ENCODE measurements at regions not wholly inside any gene's neighbourhood (a gene's known extent, or its start where the extent isn't known, plus 50 kb on each side); places are given as distances from the start of the nearest gene placed in this dataset.

DNA sequence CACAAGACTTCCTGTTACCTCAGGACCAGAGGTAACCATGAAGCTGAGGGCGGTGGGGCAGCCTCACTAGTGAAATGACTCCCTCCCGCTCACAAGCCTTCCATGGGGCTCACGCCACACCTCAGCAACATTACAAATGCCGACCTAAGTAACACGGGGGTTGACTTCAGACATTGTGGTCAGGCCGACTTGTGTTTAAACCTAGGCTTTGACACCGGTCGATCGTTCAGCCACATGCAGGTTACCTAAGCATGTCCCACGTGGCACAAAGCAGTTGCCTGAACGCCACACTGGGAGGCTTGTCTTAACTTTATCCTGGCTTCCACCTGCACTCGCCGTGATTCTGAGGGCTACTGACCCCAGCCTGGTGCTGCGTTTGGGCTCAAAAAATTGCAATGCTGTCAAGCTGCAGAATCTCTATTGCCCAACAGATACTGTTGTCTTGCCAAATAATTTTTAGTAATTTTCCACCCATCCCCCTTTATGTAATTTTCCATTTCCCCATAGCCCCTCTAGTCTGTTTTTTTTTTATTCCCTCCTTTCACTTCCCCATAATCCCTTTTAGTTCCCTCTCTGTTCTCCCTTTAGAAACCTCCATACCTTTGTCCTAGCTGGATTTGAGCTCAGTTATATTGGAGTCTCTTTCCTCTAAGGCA is 158.6 kb upstream of the RGMA start (continued):
- TF ChIP-seq, protein P1, sequence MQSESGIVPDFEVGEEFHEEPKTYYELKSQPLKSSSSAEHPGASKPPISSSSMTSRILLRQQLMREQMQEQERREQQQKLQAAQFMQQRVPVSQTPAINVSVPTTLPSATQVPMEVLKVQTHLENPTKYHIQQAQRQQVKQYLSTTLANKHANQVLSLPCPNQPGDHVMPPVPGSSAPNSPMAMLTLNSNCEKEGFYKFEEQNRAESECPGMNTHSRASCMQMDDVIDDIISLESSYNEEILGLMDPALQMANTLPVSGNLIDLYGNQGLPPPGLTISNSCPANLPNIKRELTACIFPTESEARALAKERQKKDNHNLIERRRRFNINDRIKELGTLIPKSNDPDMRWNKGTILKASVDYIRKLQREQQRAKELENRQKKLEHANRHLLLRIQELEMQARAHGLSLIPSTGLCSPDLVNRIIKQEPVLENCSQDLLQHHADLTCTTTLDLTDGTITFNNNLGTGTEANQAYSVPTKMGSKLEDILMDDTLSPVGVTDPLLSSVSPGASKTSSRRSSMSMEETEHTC (IDR thresholded peaks at IDR 0.05): no peak
- TF ChIP-seq SMC3 (conservative IDR thresholded peaks at IDR 0.05; ENCODE audit: insufficient read depth, low read depth, low read length) (no peak), YY1 (IDR thresholded peaks at IDR 0.05; ENCODE audit: borderline replicate concordance in 1 of 3, control insufficient read depth in 1 of 3, extremely low read depth in 1 of 3, insufficient read depth in 3 of 3, insufficient read length in 1 of 3, insufficient replicate concordance in 2 of 3, low read depth in 1 of 3, low read length in 2 of 3) (no peak)

DNA sequence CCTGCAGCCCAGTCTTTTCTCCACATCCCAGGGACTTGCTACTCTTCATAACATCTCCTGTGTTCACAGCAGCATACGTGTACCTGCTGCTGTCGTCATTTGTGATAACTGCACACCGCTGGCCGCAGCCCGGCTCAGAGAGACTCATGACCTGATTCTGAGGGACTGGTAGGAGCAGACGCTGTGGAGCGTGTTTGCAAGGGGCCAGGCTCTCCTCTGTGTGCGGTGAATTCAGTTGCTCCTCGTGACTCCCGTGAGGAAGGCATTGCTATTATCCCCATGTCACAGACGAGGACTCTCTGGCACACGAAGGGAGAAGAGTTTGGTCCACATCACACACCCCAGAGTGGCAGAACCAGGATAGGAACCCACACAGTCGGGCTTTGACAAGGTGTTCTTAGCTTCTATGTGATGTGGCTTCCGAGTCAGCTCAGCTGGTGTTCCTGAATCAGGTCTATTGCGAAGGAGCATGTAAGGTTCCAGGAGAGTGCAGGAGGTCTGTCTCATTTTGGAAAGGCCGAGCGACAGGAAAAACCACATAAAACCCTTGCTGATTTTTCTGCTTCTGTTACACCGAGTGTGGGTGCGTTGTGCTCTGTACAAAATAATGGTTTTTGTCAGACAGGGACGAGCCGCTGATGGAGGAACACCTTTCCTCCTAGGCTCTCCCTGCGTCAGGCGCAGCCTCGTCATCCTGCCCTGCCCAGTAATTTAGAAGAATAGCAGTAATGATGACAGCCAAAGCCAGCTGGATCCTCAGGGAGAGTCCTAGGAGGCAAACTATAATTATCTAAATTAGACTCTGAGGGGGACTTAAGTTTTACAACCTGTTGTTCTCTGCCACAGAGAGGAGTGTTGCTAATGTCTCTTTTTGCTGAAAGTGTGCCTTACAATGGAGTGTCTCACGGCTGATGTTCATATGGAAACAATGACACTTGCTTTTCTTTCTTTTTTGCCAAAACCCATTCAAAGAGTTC is 157.5 kb upstream of the RGMA start:
- no peaks in the 10 kb centered on the region for H3K9me1 ChIP-seq (ENCODE audit: control insufficient read depth, insufficient read depth, low read length)
- H2AFZ ChIP-seq (ENCODE audit: low read depth, low read length): no peak overlapping the region
- ATAC-seq (no peak), FAIRE-seq (no peak), DNase-seq (ENCODE audit: extremely low read depth in 1 of 4, low spot score in 3 of 4) (no peak)
- H3K36me3 ChIP-seq (ENCODE audit: control insufficient read depth, insufficient read depth, low read length): no peaks in the 10 kb centered on the region
- ChIA-PET CTCF (ENCODE audit: low intra/inter-chr PET ratio) (no interaction called here), POLR2A (no interaction called here)
- no peak overlapping the region for H3K4me2 ChIP-seq (ENCODE audit: insufficient read depth, low read length)
- intact Hi-C loops (cut with micrococcal nuclease) (no loop called here), in situ Hi-C loops (cut with MboI) (no loop called here)
- H3K79me2 ChIP-seq (ENCODE audit: control insufficient read depth, insufficient read depth, low read length): no peaks in the 10 kb centered on the region
- no peaks in the 10 kb centered on the region for H4K20me1 ChIP-seq (replicated peaks; ENCODE audit: control insufficient read depth, insufficient read depth, low read length)
- H3K27me3 ChIP-seq (ENCODE audit: control insufficient read depth in 2 of 2, insufficient read depth in 2 of 2, low read length in 2 of 2): peaks cover 4 to 34% of the 10 kb centered on the region in 2 experiments; a peak in 3 of 5 replicates
- H3K9me3 ChIP-seq (replicated peaks; ENCODE audit: control insufficient read depth, insufficient read depth, low read depth, low read length): no peaks in the 10 kb centered on the region
- no peak overlapping the region for H3K27ac ChIP-seq (ENCODE audit: extremely low read depth, low read depth, low read length)
- H3K9ac ChIP-seq (ENCODE audit: insufficient read depth in 1 of 2, low read depth in 2 of 2, low read length in 2 of 2): no peak overlapping the region
- no peaks in the 10 kb centered on the region for H3K4me1 ChIP-seq (replicated peaks in 1 of 2; ENCODE audit: control insufficient read depth in 2 of 2, insufficient read depth in 2 of 2, low read length in 2 of 2)
- no peak overlapping the region for H3K4me3 ChIP-seq
- WGBS (ENCODE audit: insufficient coverage, low coverage, missing lambda C conversion rate): 1% methylated on average over 25 of the region's 25 CpGs
- BruUV-seq (replicated peaks): no TSS peak
- TF ChIP-seq ZNF354B (CRISPR knock-in tag; IDR thresholded peaks at IDR 0.05) (no peak), ZNF239 (CRISPR knock-in tag; IDR thresholded peaks at IDR 0.05) (no peak)
- TF ChIP-seq, protein P2, sequence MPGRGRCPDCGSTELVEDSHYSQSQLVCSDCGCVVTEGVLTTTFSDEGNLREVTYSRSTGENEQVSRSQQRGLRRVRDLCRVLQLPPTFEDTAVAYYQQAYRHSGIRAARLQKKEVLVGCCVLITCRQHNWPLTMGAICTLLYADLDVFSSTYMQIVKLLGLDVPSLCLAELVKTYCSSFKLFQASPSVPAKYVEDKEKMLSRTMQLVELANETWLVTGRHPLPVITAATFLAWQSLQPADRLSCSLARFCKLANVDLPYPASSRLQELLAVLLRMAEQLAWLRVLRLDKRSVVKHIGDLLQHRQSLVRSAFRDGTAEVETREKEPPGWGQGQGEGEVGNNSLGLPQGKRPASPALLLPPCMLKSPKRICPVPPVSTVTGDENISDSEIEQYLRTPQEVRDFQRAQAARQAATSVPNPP (IDR thresholded peaks at IDR 0.05; ENCODE audit: borderline replicate concordance, insufficient read depth, insufficient read length): no peak
- TF ChIP-seq, protein P3, sequence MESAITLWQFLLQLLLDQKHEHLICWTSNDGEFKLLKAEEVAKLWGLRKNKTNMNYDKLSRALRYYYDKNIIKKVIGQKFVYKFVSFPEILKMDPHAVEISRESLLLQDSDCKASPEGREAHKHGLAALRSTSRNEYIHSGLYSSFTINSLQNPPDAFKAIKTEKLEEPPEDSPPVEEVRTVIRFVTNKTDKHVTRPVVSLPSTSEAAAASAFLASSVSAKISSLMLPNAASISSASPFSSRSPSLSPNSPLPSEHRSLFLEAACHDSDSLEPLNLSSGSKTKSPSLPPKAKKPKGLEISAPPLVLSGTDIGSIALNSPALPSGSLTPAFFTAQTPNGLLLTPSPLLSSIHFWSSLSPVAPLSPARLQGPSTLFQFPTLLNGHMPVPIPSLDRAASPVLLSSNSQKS (CRISPR knock-in tag; IDR thresholded peaks at IDR 0.05): no peak
- TF ChIP-seq, protein P4, sequence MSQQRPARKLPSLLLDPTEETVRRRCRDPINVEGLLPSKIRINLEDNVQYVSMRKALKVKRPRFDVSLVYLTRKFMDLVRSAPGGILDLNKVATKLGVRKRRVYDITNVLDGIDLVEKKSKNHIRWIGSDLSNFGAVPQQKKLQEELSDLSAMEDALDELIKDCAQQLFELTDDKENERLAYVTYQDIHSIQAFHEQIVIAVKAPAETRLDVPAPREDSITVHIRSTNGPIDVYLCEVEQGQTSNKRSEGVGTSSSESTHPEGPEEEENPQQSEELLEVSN (IDR thresholded peaks at IDR 0.05; ENCODE audit: borderline replicate concordance in 1 of 2, extremely low read depth in 1 of 2, insufficient read depth in 1 of 2, insufficient read length in 1 of 2, low read depth in 1 of 2, low read length in 1 of 2, poor library complexity in 1 of 2, severe bottlenecking in 1 of 2): no peak

Data from K562 (cell line).